WTC11 (cell line): ENCODE measurements at regions not wholly inside any gene's neighbourhood (a gene's known extent, or its start where the extent isn't known, plus 50 kb on each side); places are given as distances from the start of the nearest gene placed in this dataset.

Source experiments
- CBFB ChIP-seq: sonication (generic); formaldehyde crosslinking; IDR thresholded peaks from 2 replicates; pipeline ENCODE4 v1.8.1; 2022; ENCODE audit warnings: mild to moderate bottlenecking, low read depth, missing genetic modification reagents
- CTCF ChIP-seq: fragments of 200-600 bp; IDR thresholded peaks from 2 replicates; pipeline ENCODE4 v1.8.0; 2022; ENCODE audit warnings: antibody characterized with exemption
- ETV6 ChIP-seq: sonication (generic); formaldehyde crosslinking; IDR thresholded peaks from 2 replicates; pipeline ENCODE4 v1.8.1; 2022; ENCODE audit warnings: mild to moderate bottlenecking, missing genetic modification reagents
- FOXJ3 ChIP-seq: sonication (generic); formaldehyde crosslinking; IDR thresholded peaks from 2 replicates; pipeline ENCODE4 v1.9.0; 2021; ENCODE audit warnings: missing genetic modification reagents, mild to moderate bottlenecking, borderline replicate concordance
- JUN ChIP-seq: sonication (generic); formaldehyde crosslinking; IDR thresholded peaks from 2 replicates; pipeline ENCODE4 v1.8.0; 2023; ENCODE audit warnings: mild to moderate bottlenecking, missing genetic modification reagents
- SP1 ChIP-seq: sonication (generic); formaldehyde crosslinking; conservative IDR thresholded peaks from 2 replicates; pipeline ENCODE4 v1.8.1; 2022; ENCODE audit warnings: missing genetic modification reagents
- TEAD1 ChIP-seq: sonication (generic); formaldehyde crosslinking; IDR thresholded peaks from 2 replicates; pipeline ENCODE4 v1.8.0; 2022; ENCODE audit warnings: mild to moderate bottlenecking, missing genetic modification reagents
- TEAD4 ChIP-seq: sonication (generic); formaldehyde crosslinking; IDR thresholded peaks from 2 replicates; pipeline ENCODE4 v1.8.0; 2022; ENCODE audit warnings: mild to moderate bottlenecking, missing genetic modification reagents
- USF2 ChIP-seq: sonication (generic); formaldehyde crosslinking; IDR thresholded peaks from 2 replicates; pipeline ENCODE4 v1.8.1; 2023; ENCODE audit warnings: mild to moderate bottlenecking, missing genetic modification reagents, moderate library complexity
- ZNF263 ChIP-seq: sonication (generic); formaldehyde crosslinking; IDR thresholded peaks from 2 replicates; pipeline ENCODE4 v1.8.1; 2022; ENCODE audit warnings: low read depth, mild to moderate bottlenecking, moderate library complexity, missing genetic modification reagents
- ZNF532 ChIP-seq: fragments of 250-450 bp; sonication (Bioruptor Pico); IDR thresholded peaks from 2 replicates; pipeline ENCODE4 v1.9.0; 2021; ENCODE audit warnings: mild to moderate bottlenecking, borderline replicate concordance

DNA sequence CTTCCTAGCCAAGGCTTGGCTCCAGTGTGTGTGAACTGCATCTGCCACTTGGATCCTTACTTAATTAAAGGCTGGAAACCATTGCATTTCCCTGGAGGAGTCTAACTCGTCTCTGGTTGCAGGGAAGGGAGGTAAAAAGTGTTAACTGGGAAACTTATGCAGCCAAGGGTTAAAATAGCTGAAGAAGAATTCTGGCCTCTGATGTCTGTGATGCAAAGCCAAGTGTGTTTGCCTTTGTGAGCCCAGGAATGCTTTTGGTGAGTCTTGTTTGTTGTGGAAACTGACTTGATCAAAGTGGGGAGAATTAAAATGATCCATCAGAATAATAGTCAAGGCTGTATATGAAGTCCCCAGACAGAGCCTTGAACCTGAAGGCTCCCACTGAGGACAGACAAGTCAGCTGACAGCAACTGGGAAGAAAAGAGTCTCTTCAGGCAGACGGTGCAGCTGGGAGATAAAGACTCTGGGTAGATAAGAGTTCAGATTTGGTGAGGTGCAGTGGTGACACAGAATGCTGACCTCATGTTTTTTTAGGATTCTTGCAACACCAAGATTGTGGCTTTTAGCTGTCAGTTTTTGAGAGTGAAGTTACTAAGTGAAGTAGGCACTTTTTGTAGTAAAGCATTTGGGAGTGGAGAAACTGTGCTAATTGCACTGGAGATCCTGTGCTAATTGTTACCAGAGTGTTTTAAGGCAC, 59.5 kb upstream of the WLS start:
- TF ChIP-seq CTCF (no peak), CBFB (CRISPR knock-in tag) (no peak), SP1 (no peak), ETV6 (CRISPR knock-in tag) (no peak), TEAD4 (CRISPR knock-in tag) (no peak), ZNF263 (CRISPR knock-in tag) (no peak), JUN (no peak), TEAD1 (no peak), ZNF532 (CRISPR knock-in tag) (no peak), USF2 (no peak), FOXJ3 (CRISPR knock-in tag) (no peak)
